ENCODE measurements at regions not wholly inside any gene's neighbourhood (a gene's known extent, or its start where the extent isn't known, plus 50 kb on each side); places are given as distances from the start of the nearest gene placed in this dataset.

DNA sequence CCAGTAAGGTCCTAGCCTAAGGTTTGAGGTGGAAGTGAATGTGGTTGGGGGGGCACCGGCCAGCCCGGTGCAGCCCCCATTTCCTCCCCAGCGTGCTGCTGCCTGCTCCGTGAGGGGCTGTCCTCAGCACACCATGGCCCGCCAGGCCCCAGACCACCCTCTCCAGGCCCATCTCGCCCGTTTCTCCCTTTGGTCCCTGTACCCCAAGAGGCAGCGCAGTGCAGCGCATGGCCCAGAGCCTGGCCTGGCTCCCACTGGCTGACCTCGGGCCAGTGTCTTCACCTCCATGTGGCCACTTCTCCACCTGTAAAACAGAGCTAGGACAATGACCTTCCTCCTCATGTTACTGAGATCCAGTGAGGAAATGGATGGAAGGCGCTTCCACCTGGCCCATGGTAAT lies 170.0 kb upstream of the GSE1 start:
- Histone ChIP-seq H4K20me1 (ENCODE audit: insufficient read depth, poor library complexity, severe bottlenecking) (no peaks in the 10 kb centered on the region), H3K79me2 (no peaks in the 10 kb centered on the region), H3K4me2 (no peak overlapping the region), H3K4me3 (no peak overlapping the region), H3K27me3 (no peaks in the 10 kb centered on the region), H2AFZ (no peak overlapping the region), H3K9me3 (ENCODE audit: low read depth) (no peaks in the 10 kb centered on the region), H3K27ac (no peak overlapping the region), H3K4me1 (ENCODE audit: insufficient read depth) (peaks cover 25% of the 10 kb centered on the region), H3K9me2 (replicated peaks; ENCODE audit: insufficient read depth) (no peaks in the 10 kb centered on the region), H3K36me3 (replicated peaks; ENCODE audit: insufficient read depth, low read depth) (no peaks in the 10 kb centered on the region)
- 92% methylated on average over 11 of the region's 11 CpGs for WGBS (ENCODE audit: low lambda C conversion rate, missing lambda C conversion rate)
- TF ChIP-seq, protein P1, sequence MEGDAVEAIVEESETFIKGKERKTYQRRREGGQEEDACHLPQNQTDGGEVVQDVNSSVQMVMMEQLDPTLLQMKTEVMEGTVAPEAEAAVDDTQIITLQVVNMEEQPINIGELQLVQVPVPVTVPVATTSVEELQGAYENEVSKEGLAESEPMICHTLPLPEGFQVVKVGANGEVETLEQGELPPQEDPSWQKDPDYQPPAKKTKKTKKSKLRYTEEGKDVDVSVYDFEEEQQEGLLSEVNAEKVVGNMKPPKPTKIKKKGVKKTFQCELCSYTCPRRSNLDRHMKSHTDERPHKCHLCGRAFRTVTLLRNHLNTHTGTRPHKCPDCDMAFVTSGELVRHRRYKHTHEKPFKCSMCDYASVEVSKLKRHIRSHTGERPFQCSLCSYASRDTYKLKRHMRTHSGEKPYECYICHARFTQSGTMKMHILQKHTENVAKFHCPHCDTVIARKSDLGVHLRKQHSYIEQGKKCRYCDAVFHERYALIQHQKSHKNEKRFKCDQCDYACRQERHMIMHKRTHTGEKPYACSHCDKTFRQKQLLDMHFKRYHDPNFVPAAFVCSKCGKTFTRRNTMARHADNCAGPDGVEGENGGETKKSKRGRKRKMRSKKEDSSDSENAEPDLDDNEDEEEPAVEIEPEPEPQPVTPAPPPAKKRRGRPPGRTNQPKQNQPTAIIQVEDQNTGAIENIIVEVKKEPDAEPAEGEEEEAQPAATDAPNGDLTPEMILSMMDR (IDR thresholded peaks at IDR 0.05; ENCODE audit: poor library complexity), result no peak
- TF ChIP-seq EZH2 (IDR thresholded peaks at IDR 0.05; ENCODE audit: borderline replicate concordance) (no peak), EZH2phosphoT487 (IDR thresholded peaks at IDR 0.05; ENCODE audit: low read depth, severe bottlenecking, unreplicated experiment) (no peak)
- no peak for DNase-seq (ENCODE audit: low spot score)

DNA sequence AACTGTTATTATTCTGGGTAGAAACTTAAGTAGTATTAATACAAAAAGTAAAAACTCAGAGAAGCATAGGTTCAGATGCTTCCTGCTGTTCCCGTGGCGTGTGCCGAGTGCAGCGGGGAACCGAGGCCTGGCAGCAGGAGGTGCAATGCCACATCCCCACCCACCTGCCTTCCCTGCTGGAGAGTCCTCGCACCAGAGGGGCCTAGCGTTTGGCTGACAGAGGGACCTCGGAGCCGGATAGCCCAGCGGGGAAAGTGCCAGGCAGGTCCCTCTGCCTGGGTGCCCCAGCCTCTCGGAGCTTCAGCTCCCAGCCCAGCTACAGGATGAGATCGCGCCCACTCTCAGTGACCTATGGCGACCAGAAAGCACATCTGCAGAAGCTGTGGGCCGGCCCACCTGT lies 169.6 kb upstream of the GSE1 start:
- DNase-seq (ENCODE audit: low spot score), result no peak
- no peak overlapping the region for H2AFZ ChIP-seq
- 94% methylated on average over 15 of the region's 15 CpGs for WGBS (ENCODE audit: low lambda C conversion rate, missing lambda C conversion rate)
- no peak overlapping the region for H3K4me3 ChIP-seq
- no peaks in the 10 kb centered on the region for H3K9me2 ChIP-seq (replicated peaks; ENCODE audit: insufficient read depth)
- H3K4me1 ChIP-seq (ENCODE audit: insufficient read depth), result peaks cover 28% of the 10 kb centered on the region
- H3K4me2 ChIP-seq, result no peak overlapping the region
- no peaks in the 10 kb centered on the region for H3K9me3 ChIP-seq (ENCODE audit: low read depth)
- TF ChIP-seq EZH2 (IDR thresholded peaks at IDR 0.05; ENCODE audit: borderline replicate concordance) (no peak), EZH2phosphoT487 (IDR thresholded peaks at IDR 0.05; ENCODE audit: low read depth, severe bottlenecking, unreplicated experiment) (no peak)
- TF ChIP-seq, protein P1 (IDR thresholded peaks at IDR 0.05; ENCODE audit: poor library complexity), result no peak
- H4K20me1 ChIP-seq (ENCODE audit: insufficient read depth, poor library complexity, severe bottlenecking), result no peaks in the 10 kb centered on the region
- no peak overlapping the region for H3K27ac ChIP-seq
- no peaks in the 10 kb centered on the region for H3K79me2 ChIP-seq
- H3K27me3 ChIP-seq, result no peaks in the 10 kb centered on the region
- H3K36me3 ChIP-seq (replicated peaks; ENCODE audit: insufficient read depth, low read depth), result no peaks in the 10 kb centered on the region

DNA sequence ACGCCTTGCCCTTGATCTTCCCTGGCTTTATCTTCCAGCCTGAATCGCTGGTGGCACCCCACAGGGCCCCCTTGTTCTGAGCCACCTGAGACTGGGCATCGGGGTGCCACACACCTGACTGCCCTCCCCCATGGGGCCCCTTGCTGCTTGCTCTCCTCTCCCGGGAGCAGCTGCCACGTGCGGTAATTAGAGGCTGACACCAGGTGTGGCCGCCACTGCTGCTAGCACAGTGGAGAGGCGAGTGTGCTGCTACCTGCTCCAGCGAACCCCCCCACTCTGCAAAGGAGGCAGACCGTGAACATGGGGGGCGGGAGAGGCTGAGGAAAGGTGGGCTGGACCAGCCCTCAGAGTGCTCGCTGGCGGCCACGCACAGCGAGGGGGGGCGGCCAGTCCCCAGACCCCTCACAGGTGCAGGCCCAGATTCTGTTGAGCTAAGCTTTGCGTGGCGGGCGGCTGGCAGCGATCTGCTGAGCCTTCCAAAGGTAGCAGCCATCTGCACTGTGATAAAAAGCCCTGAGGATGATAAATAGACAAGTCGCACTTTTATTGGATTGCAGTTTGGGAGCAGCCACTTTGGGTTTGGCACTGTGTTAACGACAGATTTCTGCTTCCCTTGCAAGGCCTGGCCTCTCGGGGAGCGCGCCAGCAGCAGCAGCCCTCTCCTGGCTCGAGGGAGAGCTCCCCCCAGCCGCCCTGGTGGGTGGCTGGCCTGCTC lies 167.9 kb upstream of the GSE1 start:
- no peak overlapping the region for H3K4me3 ChIP-seq
- H3K4me2 ChIP-seq, result no peak overlapping the region
- no peaks in the 10 kb centered on the region for H3K9me2 ChIP-seq (replicated peaks; ENCODE audit: insufficient read depth)
- no peak for DNase-seq (ENCODE audit: low spot score)
- H3K9me3 ChIP-seq (ENCODE audit: low read depth), result no peaks in the 10 kb centered on the region
- no peak for TF ChIP-seq EZH2phosphoT487 (IDR thresholded peaks at IDR 0.05; ENCODE audit: low read depth, severe bottlenecking, unreplicated experiment)
- TF ChIP-seq, protein P1 (IDR thresholded peaks at IDR 0.05; ENCODE audit: poor library complexity), result no peak
- no peak for TF ChIP-seq EZH2 (IDR thresholded peaks at IDR 0.05; ENCODE audit: borderline replicate concordance)
- H3K4me1 ChIP-seq (ENCODE audit: insufficient read depth), result peaks cover 36% of the 10 kb centered on the region
- H3K27ac ChIP-seq, result no peak overlapping the region
- no peaks in the 10 kb centered on the region for H3K79me2 ChIP-seq
- no peak overlapping the region for H2AFZ ChIP-seq
- no peaks in the 10 kb centered on the region for H3K27me3 ChIP-seq
- WGBS (ENCODE audit: low lambda C conversion rate, missing lambda C conversion rate), result 55% methylated on average over 27 of the region's 27 CpGs
- H3K36me3 ChIP-seq (replicated peaks; ENCODE audit: insufficient read depth, low read depth), result no peaks in the 10 kb centered on the region
- no peaks in the 10 kb centered on the region for H4K20me1 ChIP-seq (ENCODE audit: insufficient read depth, poor library complexity, severe bottlenecking)

All from hepatocyte (in vitro differentiated cells).